Endothelial cell (in vitro differentiated cells): ENCODE measurements at regions not wholly inside any gene's neighbourhood (a gene's known extent, or its start where the extent isn't known, plus 50 kb on each side); places are given as distances from the start of the nearest gene placed in this dataset.

Experiments
- DNase-seq: peaks from one replicate; pipeline ENCODE4 v3.0.0; 2021; ENCODE audit warnings: low spot score
- H3K27ac Mint-ChIP-seq: one replicate; pipeline ENCODE4 v1.8.0; 2021; ENCODE audit warnings: mixed read lengths, inconsistent platforms; ENCODE audit not compliant: unreplicated experiment
- H3K27me3 Mint-ChIP-seq: one replicate; pipeline ENCODE4 v1.8.0; 2021; ENCODE audit warnings: mild to moderate bottlenecking, moderate library complexity, mixed read lengths, inconsistent platforms; ENCODE audit not compliant: unreplicated experiment
- H3K36me3 Mint-ChIP-seq: one replicate; pipeline ENCODE4 v1.8.0; 2021; ENCODE audit warnings: mild to moderate bottlenecking, low read depth, mixed read lengths, inconsistent platforms; ENCODE audit not compliant: unreplicated experiment
- H3K4me1 Mint-ChIP-seq: one replicate; pipeline ENCODE4 v1.8.0; 2021; ENCODE audit warnings: mild to moderate bottlenecking, mixed read lengths, inconsistent platforms; ENCODE audit not compliant: unreplicated experiment
- H3K4me3 Mint-ChIP-seq: one replicate; pipeline ENCODE4 v1.8.0; 2021; ENCODE audit warnings: mild to moderate bottlenecking, mixed read lengths, inconsistent platforms; ENCODE audit not compliant: unreplicated experiment
- H3K9me3 Mint-ChIP-seq: one replicate; pipeline ENCODE4 v1.8.0; 2021; ENCODE audit warnings: mixed read lengths, inconsistent platforms; ENCODE audit not compliant: unreplicated experiment
- CTCF ChIP-seq: fragments of 200-600 bp; sonication (generic); IDR thresholded peaks from one replicate; pipeline ENCODE4 v1.5.0; 2021; ENCODE audit warnings: antibody characterized with exemption; ENCODE audit not compliant: unreplicated experiment

GRCh38 chr4:152255437-152255836, 280.5 kb downstream of the FBXW7 start:
- Mint-ChIP-seq H3K27ac (no peak overlapping the region), H3K27me3 (peaks cover 2% of the 10 kb centered on the region), H3K9me3 (no peaks in the 10 kb centered on the region), H3K4me3 (no peak overlapping the region), H3K36me3 (peaks cover 6% of the 10 kb centered on the region), H3K4me1 (no peaks in the 10 kb centered on the region)
- DNase-seq, result no peak
- TF ChIP-seq CTCF, result no peak

GRCh38 chr4:152248347-152248746, 287.5 kb downstream of the FBXW7 start:
- Mint-ChIP-seq H3K9me3 (no peaks in the 10 kb centered on the region), H3K27ac (no peak overlapping the region), H3K4me3 (no peak overlapping the region), H3K36me3 (no peaks in the 10 kb centered on the region), H3K27me3 (no peaks in the 10 kb centered on the region), H3K4me1 (peaks cover 12% of the 10 kb centered on the region)
- no peak for TF ChIP-seq CTCF
- no peak for DNase-seq

GRCh38 chr4:152247271-152247975, 288.5 kb downstream of the FBXW7 start:
- Mint-ChIP-seq H3K9me3 (no peaks in the 10 kb centered on the region), H3K4me1 (peaks cover 16% of the 10 kb centered on the region), H3K27ac (no peak overlapping the region), H3K4me3 (no peak overlapping the region), H3K27me3 (no peaks in the 10 kb centered on the region), H3K36me3 (no peaks in the 10 kb centered on the region)
- no peak for TF ChIP-seq CTCF
- DNase-seq, result no peak

- no peaks in the 10 kb centered on the region for H3K27me3 Mint-ChIP-seq
- peaks cover 16% of the 10 kb centered on the region for H3K4me1 Mint-ChIP-seq
- no peak overlapping the region for H3K4me3 Mint-ChIP-seq
- H3K36me3 Mint-ChIP-seq, result no peaks in the 10 kb centered on the region
- no peak overlapping the region for H3K27ac Mint-ChIP-seq
- TF ChIP-seq CTCF, result no peak
- no peaks in the 10 kb centered on the region for H3K9me3 Mint-ChIP-seq
- DNase-seq, result no peak
Measured at GRCh38 chr4:152246659-152247058, 289.2 kb downstream of the FBXW7 start.

GRCh38 chr4:152245680-152246079, 290.2 kb downstream of the FBXW7 start:
- H3K9me3 Mint-ChIP-seq, result no peaks in the 10 kb centered on the region
- no peaks in the 10 kb centered on the region for H3K36me3 Mint-ChIP-seq

More at GRCh38 chr4:152245680-152246079, 290.2 kb downstream of the FBXW7 start:
- no peak for TF ChIP-seq CTCF
- no peak for DNase-seq
- Mint-ChIP-seq H3K4me3 (no peak overlapping the region), H3K27me3 (no peaks in the 10 kb centered on the region), H3K4me1 (peaks cover 16% of the 10 kb centered on the region), H3K27ac (no peak overlapping the region)
